Dermis microvascular lymphatic vessel endothelial cell (primary cell): ENCODE measurements at regions not wholly inside any gene's neighbourhood (a gene's known extent, or its start where the extent isn't known, plus 50 kb on each side); places are given as distances from the start of the nearest gene placed in this dataset.
"Not testable (repeated sequence)": the region's sequence is repeated elsewhere in the genome, so short reads cannot be mapped to it uniquely, and the experiment has no call there.

Experiments
- DNase-seq, 2 donors: peaks; one replicate each; pipeline versions ENCODE4 v3.0.0 to v3.0.0-alpha.2; 2010; ENCODE audit warnings: low read depth in 2 of 2

GRCh38 chr1:47682786-47683350, 245.0 kb downstream of the FOXD2 start:
- DNase-seq, result no peak

GRCh38 chr1:47683401-47683800, 245.6 kb downstream of the FOXD2 start:
- no peak for DNase-seq

- no peak for DNase-seq
Measured at GRCh38 chr1:47684518-47684917, 246.7 kb downstream of the FOXD2 start.

GRCh38 chr1:47684964-47685762, 247.3 kb downstream of the FOXD2 start:
- DNase-seq, result no peak

- no peak for DNase-seq
Measured at GRCh38 chr1:47685763-47686066, 247.9 kb downstream of the FOXD2 start.

- DNase-seq, result no peak
Measured at GRCh38 chr1:47686731-47687630, 249.1 kb downstream of the FOXD2 start.

- no peak for DNase-seq
Measured at GRCh38 chr1:47687631-47688460, 250.0 kb downstream of the FOXD2 start.

- DNase-seq, result no peak
Measured at GRCh38 chr1:47688461-47689296, 250.8 kb downstream of the FOXD2 start.

GRCh38 chr1:47689894-47690293, 252.1 kb downstream of the FOXD2 start:
- DNase-seq, result no peak

GRCh38 chr1:47690341-47691250, 252.8 kb downstream of the FOXD2 start:
- no peak for DNase-seq

- not testable (repeated sequence) for DNase-seq
Measured at GRCh38 chr1:47691293-47691692, 253.4 kb downstream of the FOXD2 start.

- no peak for DNase-seq
Measured at GRCh38 chr1:47692196-47692595, 254.4 kb downstream of the FOXD2 start.

- DNase-seq, result no peak
Measured at GRCh38 chr1:47693115-47693514, 255.3 kb downstream of the FOXD2 start.

- no peak for DNase-seq
Measured at GRCh38 chr1:47694011-47694890, 256.4 kb downstream of the FOXD2 start.

GRCh38 chr1:47696404-47696736, 258.5 kb downstream of the FOXD2 start:
- no peak for DNase-seq

- no peak for DNase-seq
Measured at GRCh38 chr1:47696737-47697441, 259.0 kb downstream of the FOXD2 start.

- DNase-seq, result no peak
Measured at GRCh38 chr1:47697616-47698335, 259.9 kb downstream of the FOXD2 start.
